Fibroblast of pulmonary artery (primary cell): ENCODE measurements at regions not wholly inside any gene's neighbourhood (a gene's known extent, or its start where the extent isn't known, plus 50 kb on each side); places are given as distances from the start of the nearest gene placed in this dataset.

Experiments used
- DNase-seq: peaks from one replicate; pipeline ENCODE4 v3.0.0-alpha.2; 2010; ENCODE audit warnings: low read depth
- H3K4me3 ChIP-seq: replicated peaks from 2 replicates; pipeline ENCODE4 v1.5.1; 2011; ENCODE audit warnings: low read depth, mild to moderate bottlenecking, control low read depth, low read length, moderate library complexity
- CTCF ChIP-seq: IDR thresholded peaks from 2 replicates; pipeline ENCODE4 v1.5.1; 2011; ENCODE audit warnings: mild to moderate bottlenecking, control low read depth, low read length, inconsistent platforms; ENCODE audit errors: missing control alignments

- H3K4me3 ChIP-seq, result no peak overlapping the region
- DNase-seq, result no peak
- no peak for TF ChIP-seq CTCF
Observed at GRCh38 chr5:145222622-145223021, 612.5 kb downstream of the PRELID2 start.

- no peak for TF ChIP-seq CTCF
- H3K4me3 ChIP-seq, result no peak overlapping the region
- DNase-seq, result no peak
Observed at GRCh38 chr5:145221416-145221815, 613.7 kb downstream of the PRELID2 start.

- no peak overlapping the region for H3K4me3 ChIP-seq
- DNase-seq, result no peak
- TF ChIP-seq CTCF, result no peak
Observed at GRCh38 chr5:145220481-145220880, 614.7 kb downstream of the PRELID2 start.

- no peak overlapping the region for H3K4me3 ChIP-seq
- no peak for DNase-seq
- TF ChIP-seq CTCF, result no peak
Observed at GRCh38 chr5:145218982-145219381, 616.2 kb downstream of the PRELID2 start.

- no peak for DNase-seq
- H3K4me3 ChIP-seq, result no peak overlapping the region
- TF ChIP-seq CTCF, result no peak
Observed at GRCh38 chr5:145218019-145218418, 617.1 kb downstream of the PRELID2 start.

- H3K4me3 ChIP-seq, result no peak overlapping the region
- no peak for TF ChIP-seq CTCF
- no peak for DNase-seq
Observed at GRCh38 chr5:145210020-145210419, 625.1 kb downstream of the PRELID2 start.

GRCh38 chr5:145205546-145205945 is 629.6 kb downstream of the PRELID2 start:
- no peak for TF ChIP-seq CTCF
- H3K4me3 ChIP-seq, result no peak overlapping the region
- DNase-seq, result no peak
